GM18517 (cell line): ENCODE measurements at regions not wholly inside any gene's neighbourhood (a gene's known extent, or its start where the extent isn't known, plus 50 kb on each side); places are given as distances from the start of the nearest gene placed in this dataset.
"Not testable (repeated sequence)": the region's sequence is repeated elsewhere in the genome, so short reads cannot be mapped to it uniquely, and the experiment has no call there.

ENCODE experiments used
- ATAC-seq: cut with Tn5 transposase; IDR thresholded peaks from one replicate; pipeline ENCODE4 v1.9.1; 2021; ENCODE audit warnings: mild to moderate bottlenecking, moderate library complexity; ENCODE audit not compliant: unreplicated experiment

GRCh38 chr16:29297809-29298177 is 108.7 kb downstream of the NPIPB11 start:
- not testable (repeated sequence) for ATAC-seq

DNA sequence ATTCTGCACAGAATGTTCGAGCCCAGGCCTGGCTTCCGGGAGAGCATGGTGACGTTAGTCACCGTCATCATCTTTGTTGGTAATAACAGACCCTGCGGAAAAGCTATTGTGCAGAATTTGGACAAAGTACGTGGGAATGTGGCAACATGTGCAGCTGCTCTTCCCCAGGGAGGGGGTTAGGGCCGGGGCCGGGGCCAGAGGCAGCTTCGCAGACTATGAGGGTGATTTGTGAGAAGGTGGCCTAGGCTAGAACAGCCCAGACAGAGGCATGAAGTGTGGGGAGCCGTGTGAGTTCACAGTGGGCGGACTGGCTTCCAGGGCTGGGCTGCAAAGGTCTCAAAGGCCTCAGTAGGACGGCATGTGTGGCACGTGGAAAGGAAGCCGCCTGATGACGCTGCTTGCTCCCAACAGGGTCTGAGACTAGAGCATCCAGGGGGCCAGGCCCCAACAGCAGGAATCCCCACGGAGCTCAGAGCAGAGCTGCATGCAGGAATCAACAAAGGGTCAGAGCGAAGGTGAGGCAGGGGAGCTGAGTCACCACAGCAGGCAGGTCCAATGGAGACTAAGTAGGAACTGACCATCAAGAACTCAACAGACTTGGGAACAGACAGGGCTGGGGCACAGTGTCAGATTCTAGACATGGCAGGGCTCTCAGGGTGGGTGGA is 109.2 kb downstream of the NPIPB11 start:
- ATAC-seq: not testable (repeated sequence)

DNA sequence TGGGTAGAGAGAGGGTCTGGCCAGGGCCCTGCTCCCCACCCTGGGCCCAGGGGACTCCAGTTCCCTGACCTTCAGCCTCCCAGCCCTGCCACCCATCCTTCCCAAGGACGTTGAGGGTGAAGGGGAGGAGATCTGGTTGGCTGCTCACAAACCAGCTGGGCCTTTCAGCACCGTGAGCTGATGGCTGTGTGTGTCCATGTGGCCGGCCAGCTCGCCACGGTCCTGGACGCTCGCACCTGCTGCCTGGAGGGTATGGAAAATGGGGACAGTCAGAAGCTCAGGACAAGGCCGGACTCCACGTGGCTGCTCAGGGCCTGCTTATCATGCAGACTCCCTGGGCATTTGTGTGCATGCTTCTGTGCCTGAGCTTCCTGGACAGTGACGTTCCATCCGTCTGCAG is 110.3 kb downstream of the NPIPB11 start:
- ATAC-seq: not testable (repeated sequence)

- ATAC-seq: not testable (repeated sequence)
These were observed 111.3 kb downstream of the NPIPB11 start for GRCh38 chr16:29294951-29295795.

DNA sequence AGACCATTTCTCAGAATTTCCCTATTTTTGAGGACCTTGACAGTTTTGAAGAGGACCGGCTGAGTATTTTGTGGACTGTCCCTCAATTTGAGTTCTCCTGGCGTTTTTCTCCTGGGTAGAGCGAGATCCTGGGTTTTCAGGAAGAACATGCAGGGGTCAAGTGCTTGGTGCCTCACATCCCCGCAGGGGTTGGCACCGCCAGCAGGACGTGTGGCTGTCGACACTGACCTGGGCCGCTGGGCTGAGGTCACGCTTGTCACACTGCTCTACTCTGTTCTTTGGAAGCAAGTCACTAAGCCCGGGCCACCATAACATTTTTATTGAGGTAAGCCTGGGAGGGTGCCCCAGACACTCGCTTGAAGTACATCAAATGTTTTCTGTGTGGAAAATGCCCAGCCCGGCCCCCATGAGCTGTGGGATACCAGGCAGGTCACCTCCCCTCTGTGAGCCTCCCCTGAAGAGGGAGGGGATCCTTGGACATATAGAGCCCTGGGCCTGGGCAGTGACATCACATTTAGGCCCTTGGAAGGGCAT is 112.0 kb downstream of the NPIPB11 start:
- not testable (repeated sequence) for ATAC-seq

- not testable (repeated sequence) for ATAC-seq
These were observed 113.0 kb downstream of the NPIPB11 start for GRCh38 chr16:29293545-29293944.

DNA sequence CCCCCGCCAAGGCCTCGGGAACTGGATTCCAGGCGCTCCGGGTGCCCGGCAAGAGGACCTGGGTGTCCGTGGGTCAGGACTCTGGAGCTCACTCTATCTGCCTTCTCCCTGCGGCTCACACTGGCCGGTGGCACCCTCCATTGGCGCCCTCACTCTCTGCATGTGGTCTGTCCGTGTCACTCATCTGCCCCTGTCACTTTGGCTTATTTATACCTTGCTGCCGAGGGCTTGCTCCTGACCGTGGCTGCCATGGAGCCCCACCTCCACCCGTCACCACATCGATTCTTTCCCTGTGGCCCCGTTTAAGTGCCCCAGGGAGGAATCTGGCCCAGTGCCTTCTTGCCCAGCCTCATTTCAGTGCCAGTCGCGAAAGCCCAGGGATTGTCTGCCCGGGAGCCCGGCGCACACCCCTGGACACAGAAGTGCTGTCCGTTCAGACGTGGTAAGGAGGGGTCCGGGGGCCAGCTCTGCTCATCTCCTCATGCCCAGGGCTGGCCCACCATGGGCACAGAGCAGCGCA is 113.5 kb downstream of the NPIPB11 start:
- ATAC-seq: not testable (repeated sequence)

DNA sequence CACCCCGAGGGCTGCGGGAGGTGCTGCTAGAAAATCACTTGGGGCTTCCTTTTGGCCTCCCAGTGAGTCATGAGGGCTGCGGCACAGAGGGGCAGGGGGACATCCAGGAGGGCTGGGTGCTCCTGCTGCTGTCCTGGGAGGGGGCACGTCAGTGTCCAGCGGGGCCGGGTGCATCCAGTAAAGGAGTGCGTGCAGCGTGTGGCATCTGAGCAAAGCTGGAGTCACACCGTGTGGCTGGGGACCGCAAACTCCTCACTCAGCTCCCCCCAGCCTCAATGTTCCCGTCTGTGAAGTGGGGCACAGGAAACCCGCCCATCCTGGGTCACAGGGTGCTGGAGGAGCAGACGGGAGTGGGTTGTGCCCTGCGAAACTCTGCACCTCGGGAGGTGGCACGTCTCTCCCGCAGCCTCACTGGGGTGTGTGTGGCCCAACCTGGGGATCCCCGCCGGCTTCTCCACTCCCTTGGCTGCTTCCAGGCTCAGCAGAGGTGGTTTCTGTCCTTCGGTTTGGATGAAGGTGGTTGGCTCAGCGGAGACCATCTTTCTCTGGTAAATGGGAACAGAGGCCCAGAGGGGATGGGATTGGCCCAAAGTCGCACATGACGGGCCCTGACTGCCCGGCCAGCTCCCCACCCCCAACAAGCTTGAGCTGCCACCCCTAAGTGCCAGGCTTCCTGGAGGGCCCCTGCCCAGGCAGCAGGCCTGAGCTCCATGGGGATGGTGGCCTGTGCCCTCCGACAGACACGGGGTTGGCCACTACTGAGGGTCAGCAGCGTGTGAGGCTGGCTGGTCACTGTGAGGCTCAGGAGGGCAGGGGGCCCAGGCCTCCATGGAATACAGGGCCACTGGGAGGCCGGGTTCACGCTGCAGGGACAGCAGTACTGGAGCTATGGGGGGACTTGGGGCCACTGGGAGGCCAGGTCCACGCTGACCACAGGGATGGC is 114.9 kb downstream of the NPIPB11 start:
- not testable (repeated sequence) for ATAC-seq

- ATAC-seq: no peak
These were observed 115.8 kb downstream of the NPIPB11 start for GRCh38 chr16:29290631-29291247.

DNA sequence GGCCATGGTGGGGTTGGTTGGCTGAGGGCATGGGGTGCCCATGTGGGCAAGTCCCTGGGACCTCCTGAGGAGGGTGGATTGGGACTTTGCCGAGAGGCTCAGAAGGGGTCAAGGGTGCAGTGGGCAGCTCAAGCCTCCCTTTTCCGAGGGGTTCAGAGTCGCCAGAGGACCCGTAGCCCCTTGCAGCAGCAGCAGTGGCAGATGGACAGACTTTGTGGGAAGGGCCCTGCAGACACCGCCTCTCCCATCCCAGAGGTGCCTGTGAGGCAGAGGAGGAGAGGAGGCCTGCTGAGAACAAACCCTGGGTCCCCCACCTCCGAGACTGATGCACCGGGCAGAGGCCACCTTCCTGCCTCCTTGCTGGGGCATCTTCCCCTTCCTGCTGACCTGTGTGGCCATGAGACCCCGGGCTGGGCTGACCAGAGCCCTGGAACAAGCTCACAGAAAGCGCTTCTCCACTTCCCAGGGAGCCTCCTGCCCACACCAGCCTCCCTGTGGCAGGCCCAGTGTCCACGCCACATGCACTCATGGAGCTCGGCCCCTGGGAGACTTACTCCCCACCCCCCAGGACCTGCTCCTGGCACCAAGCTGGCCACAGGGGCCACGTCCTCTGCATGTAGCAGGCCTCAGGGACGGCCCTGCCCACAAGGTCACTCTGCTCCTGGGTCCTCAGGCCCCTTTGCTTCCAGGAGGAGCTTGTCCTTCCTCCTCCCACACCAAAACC is 116.8 kb downstream of the NPIPB11 start:
- not testable (repeated sequence) for ATAC-seq

- not testable (repeated sequence) for ATAC-seq
These were observed 117.6 kb downstream of the NPIPB11 start for GRCh38 chr16:29288711-29289474.

- not testable (repeated sequence) for ATAC-seq
These were observed 118.5 kb downstream of the NPIPB11 start for GRCh38 chr16:29287871-29288535.

DNA sequence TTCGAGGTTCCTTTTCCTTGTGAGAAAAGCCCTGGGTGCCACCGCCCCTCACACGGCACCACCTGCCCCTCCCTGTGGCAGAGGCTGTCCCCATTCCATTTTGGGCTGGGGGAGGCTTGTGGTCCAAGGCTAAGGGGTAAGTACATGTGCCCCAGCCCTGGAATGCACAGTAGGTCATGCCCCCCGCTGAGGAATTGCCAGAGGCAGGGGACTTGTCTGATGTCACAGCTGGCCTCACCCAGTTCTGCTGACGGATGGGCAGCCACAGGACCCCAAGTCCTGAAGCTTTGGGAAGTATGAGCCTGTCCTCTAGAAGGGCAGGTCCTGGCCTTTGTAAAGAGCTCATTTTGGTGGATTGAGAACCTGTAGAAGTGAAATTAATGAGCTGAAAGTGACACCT is 119.3 kb downstream of the NPIPB11 start:
- ATAC-seq: not testable (repeated sequence)

DNA sequence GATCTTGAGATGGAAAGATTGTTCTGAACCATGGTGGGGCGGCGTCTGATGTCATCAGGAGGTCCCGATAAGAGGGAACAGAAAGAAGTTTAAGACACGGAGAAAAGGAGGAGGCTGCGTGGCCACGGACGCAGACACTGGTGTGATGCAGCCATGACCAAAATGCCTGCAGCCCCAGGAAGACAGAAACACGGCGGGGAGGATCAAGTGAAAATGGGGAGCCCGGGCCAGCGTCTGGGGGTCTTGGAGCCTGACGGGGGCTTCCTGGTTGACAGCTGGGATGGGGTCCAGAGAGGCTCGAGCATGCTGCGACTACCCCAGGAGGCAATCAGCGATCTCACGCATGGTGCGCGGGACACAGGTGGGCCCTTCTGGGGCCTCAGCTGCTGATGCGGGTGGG is 119.7 kb downstream of the NPIPB11 start:
- not testable (repeated sequence) for ATAC-seq

GRCh38 chr16:29286161-29286560 is 120.3 kb downstream of the NPIPB11 start:
- not testable (repeated sequence) for ATAC-seq

DNA sequence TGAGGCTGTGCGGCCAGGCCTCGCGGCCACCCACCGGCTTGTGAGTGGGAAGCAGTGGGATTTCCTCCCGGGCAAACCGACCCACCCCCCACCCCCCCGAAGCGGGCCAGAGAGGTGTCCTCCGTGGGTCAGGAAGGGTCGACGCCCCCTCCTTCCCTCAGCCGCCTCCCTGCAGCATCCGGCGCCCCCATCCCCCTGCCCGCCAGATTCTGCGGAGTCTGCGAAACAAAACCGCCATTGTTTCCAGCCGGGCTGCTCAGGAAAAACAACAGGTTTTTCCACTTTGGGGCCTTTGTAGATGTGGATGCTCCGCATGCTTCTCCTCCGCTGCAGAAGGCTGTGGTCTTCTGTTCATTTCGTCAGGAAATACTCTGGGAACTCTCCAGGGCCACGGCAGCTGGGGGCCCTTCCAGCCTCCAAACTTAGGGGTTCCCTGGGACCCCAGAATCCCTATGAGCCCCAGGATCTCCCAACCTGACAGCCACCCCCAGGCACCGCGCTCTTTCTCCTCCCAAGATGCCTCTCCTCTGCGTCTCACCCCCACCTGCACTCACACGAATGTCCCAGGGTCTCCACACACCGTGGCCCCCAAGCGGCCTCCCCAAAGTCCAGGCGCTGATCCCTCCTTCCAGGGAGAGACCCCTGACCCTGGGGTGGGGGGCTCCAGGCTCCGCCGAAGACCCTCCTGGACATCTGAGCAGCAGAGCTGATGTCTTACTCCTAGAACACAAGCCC is 121.2 kb downstream of the NPIPB11 start:
- not testable (repeated sequence) for ATAC-seq

DNA sequence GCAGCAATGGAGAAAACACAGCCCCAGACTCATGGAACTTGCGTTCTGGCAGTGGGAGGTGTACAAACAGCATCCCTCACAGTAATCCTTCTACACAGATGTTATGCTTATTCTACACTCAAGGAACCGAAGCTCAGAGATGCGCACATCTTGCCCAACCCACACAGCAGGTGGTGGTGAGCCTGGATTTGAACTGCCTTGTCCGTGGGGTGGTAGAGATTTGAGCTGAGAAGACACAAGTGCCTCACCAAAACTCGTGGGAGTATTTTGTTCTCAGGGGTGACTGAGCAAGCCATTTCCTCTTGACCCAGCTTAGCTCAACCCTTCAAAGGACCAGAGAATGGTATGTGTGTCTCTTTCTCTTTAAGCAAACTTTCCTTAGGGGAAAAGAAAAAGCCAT is 121.8 kb downstream of the NPIPB11 start:
- ATAC-seq: not testable (repeated sequence)
